ENCODE measurements at regions not wholly inside any gene's neighbourhood (a gene's known extent, or its start where the extent isn't known, plus 50 kb on each side); places are given as distances from the start of the nearest gene placed in this dataset.

DNA sequence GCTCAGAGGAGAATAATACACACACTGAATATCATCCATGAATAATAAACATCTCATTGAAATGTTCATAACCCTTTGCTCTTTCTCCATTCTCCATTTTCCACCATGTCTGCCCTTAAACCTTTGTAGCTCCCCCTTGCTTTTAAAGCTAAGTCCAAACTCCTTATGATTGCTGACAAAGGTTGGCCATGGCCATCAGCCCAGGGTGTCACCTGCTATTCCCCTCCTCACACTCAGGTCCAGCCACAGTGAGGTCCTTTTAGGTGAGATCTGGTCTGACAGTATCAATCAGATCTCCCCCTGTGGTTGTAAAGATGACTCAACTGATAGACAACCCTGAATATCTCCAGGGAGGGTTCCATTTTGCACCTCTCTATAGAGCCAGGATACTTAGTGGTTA lies 181.5 kb upstream of the PDE1C start:
- TF ChIP-seq EZH2 (IDR thresholded peaks at IDR 0.05; ENCODE audit: low read length, unreplicated experiment) (no peak), EZH2phosphoT487 (IDR thresholded peaks at IDR 0.05; ENCODE audit: borderline replicate concordance, low read length) (no peak)
- TF ChIP-seq, protein P1, sequence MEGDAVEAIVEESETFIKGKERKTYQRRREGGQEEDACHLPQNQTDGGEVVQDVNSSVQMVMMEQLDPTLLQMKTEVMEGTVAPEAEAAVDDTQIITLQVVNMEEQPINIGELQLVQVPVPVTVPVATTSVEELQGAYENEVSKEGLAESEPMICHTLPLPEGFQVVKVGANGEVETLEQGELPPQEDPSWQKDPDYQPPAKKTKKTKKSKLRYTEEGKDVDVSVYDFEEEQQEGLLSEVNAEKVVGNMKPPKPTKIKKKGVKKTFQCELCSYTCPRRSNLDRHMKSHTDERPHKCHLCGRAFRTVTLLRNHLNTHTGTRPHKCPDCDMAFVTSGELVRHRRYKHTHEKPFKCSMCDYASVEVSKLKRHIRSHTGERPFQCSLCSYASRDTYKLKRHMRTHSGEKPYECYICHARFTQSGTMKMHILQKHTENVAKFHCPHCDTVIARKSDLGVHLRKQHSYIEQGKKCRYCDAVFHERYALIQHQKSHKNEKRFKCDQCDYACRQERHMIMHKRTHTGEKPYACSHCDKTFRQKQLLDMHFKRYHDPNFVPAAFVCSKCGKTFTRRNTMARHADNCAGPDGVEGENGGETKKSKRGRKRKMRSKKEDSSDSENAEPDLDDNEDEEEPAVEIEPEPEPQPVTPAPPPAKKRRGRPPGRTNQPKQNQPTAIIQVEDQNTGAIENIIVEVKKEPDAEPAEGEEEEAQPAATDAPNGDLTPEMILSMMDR (conservative IDR thresholded peaks at IDR 0.05; ENCODE audit: low read depth, low read length) = no peak

Measured in PC-3 (cell line).